ENCODE measurements at regions not wholly inside any gene's neighbourhood (a gene's known extent, or its start where the extent isn't known, plus 50 kb on each side); places are given as distances from the start of the nearest gene placed in this dataset.

DNA sequence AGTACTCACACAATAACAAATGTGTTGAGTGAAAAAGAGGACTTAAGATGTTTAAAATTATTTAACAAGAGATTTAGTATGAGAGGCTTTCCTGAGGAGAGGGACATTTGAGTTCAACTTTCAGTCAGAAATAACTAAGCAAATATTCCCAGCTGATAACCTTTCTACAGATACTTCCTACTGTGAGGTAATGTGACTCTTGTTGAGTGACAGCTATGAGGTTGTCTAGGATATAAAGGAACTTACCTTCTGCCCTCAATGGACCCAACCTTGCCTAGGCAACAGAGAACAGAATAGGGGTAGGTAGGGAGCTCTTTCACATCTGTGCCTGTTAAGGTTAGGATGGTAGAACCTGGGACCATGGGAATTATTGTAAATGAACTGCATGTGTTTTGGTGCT lies 54.7 kb downstream of the GLUD2 start:
- intact Hi-C loops (cut with DNase I), result no loop called here
- no peak for DNase-seq (ENCODE audit: low spot score)

GRCh38 chrX:121103381-121103780 lies 56.0 kb downstream of the GLUD2 start:
- intact Hi-C loops (cut with DNase I), result no loop called here
- DNase-seq (ENCODE audit: low spot score), result no peak

- DNase-seq (ENCODE audit: low spot score), result no peak
- intact Hi-C loops (cut with DNase I), result no loop called here
Measured at GRCh38 chrX:121106484-121107235, 59.2 kb downstream of the GLUD2 start.

GRCh38 chrX:121109986-121110385 lies 62.6 kb downstream of the GLUD2 start:
- DNase-seq (ENCODE audit: low spot score), result no peak
- intact Hi-C loops (cut with DNase I), result no loop called here

GRCh38 chrX:121110536-121110935 lies 63.1 kb downstream of the GLUD2 start:
- no peak for DNase-seq (ENCODE audit: low spot score)
- intact Hi-C loops (cut with DNase I), result no loop called here

GRCh38 chrX:121114691-121115090 lies 67.3 kb downstream of the GLUD2 start:
- intact Hi-C loops (cut with DNase I), result no loop called here

DNA sequence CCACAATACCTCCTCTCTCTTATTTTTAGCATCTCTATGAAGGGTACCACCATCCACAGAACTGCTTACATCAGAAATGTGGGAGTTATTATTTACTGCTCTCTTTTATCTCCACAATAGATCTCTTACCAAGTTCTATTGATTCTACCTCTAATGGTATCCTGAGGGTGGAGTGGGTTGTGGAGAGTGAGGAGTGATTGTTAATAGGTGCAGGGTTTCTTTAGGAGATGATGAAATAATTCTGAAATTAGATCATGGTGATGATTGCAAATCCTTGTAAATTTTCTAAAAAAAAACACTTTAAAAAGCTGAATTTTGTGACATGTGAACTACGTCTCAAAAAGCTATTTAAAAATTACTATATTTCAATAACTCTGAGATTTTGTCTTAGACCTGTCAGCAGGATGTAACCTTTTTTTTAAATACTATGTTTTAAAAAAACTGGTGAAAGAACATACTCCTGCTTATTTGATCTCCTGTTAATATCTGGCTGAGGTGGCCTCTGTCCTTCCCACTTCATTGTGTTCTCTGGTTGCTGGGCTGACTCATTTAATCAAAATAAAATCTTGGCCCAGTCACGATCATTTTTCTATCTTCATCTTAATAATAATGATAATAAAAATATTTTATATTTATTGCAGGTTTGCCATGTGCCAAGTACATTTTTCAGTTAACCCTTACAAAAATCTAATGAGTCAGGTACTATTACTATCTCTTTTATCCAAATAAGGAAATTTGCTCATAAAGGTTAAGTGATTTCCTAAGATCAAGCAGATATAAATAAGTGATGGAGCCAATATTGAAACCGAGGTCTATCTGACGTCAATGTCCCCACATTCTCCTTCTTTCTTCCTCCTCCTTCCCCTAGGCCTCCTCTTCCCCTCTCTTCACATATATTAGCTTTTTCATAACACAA lies 73.5 kb downstream of the GLUD2 start:
- DNase-seq (ENCODE audit: low spot score), result no peak
- intact Hi-C loops (cut with DNase I), result no loop called here

More at GRCh38 chrX:121114691-121115090, 67.3 kb downstream of the GLUD2 start:
- DNase-seq (ENCODE audit: low spot score), result no peak

DNA sequence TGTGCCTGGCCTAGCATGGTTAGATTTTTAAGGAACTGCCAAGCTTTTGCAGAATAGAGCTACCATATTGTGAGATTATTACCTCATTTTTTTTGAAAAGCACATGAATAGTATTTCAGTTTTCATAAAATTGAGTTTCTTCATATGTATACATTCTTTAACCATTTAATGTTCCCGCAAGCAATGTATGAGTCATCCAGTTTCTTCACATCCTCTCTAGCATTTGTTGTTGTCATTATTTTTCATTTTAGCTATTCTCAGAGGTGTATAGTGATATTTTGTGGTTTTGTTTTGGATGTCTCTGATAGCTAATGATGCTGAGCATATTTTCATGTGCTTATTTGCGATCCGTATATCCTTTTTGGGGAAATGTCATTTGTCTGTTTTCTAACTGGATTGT lies 74.9 kb downstream of the GLUD2 start:
- intact Hi-C loops (cut with DNase I), result no loop called here
- no peak for DNase-seq (ENCODE audit: low spot score)

GRCh38 chrX:121128925-121129877 lies 81.8 kb downstream of the GLUD2 start:
- no peak for DNase-seq (ENCODE audit: low spot score)
- intact Hi-C loops (cut with DNase I), result no loop called here

DNA sequence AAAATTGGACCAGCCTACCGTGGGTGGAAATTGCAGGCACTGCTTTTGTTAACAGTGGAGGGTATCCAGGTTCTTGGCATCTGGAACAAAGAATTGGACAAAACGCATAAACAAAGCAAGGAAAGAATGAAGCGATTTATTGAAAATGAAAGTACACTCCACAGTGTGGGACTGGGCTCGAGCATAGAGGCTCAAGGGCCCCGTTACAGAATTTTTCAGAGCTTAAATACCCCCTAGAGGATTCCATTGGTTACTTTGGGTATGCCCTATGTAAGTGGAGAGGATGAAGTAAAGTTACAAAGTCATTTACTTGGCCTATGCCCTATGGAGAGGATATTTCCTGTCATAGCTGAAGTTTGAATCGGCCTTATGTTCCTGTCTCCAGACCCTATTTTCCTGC lies 85.3 kb downstream of the GLUD2 start:
- DNase-seq (ENCODE audit: low spot score), result no peak
- intact Hi-C loops (cut with DNase I), result no loop called here

- intact Hi-C loops (cut with DNase I), result no loop called here
- no peak for DNase-seq (ENCODE audit: low spot score)
Measured at GRCh38 chrX:121135488-121136207, 88.2 kb downstream of the GLUD2 start.

GRCh38 chrX:121146059-121146628 lies 98.7 kb downstream of the GLUD2 start:
- intact Hi-C loops (cut with DNase I), result no loop called here

GRCh38 chrX:121150217-121150616 lies 102.8 kb downstream of the GLUD2 start:
- intact Hi-C loops (cut with DNase I), result no loop called here

More at GRCh38 chrX:121146059-121146628, 98.7 kb downstream of the GLUD2 start:
- DNase-seq (ENCODE audit: low spot score), result no peak

GRCh38 chrX:121151293-121151692 lies 103.9 kb downstream of the GLUD2 start:
- intact Hi-C loops (cut with DNase I), result no loop called here
- DNase-seq (ENCODE audit: low spot score), result no peak

More at GRCh38 chrX:121150217-121150616, 102.8 kb downstream of the GLUD2 start:
- DNase-seq (ENCODE audit: low spot score), result no peak

GRCh38 chrX:121154858-121155404 lies 107.5 kb downstream of the GLUD2 start:
- intact Hi-C loops (cut with DNase I), result no loop called here

GRCh38 chrX:121160987-121161386 lies 113.6 kb downstream of the GLUD2 start:
- no peak for DNase-seq (ENCODE audit: low spot score)
- intact Hi-C loops (cut with DNase I), result no loop called here

More at GRCh38 chrX:121154858-121155404, 107.5 kb downstream of the GLUD2 start:
- DNase-seq (ENCODE audit: low spot score), result no peak

GRCh38 chrX:121161501-121161933 lies 114.1 kb downstream of the GLUD2 start:
- intact Hi-C loops (cut with DNase I), result no loop called here
- DNase-seq (ENCODE audit: low spot score), result no peak

DNA sequence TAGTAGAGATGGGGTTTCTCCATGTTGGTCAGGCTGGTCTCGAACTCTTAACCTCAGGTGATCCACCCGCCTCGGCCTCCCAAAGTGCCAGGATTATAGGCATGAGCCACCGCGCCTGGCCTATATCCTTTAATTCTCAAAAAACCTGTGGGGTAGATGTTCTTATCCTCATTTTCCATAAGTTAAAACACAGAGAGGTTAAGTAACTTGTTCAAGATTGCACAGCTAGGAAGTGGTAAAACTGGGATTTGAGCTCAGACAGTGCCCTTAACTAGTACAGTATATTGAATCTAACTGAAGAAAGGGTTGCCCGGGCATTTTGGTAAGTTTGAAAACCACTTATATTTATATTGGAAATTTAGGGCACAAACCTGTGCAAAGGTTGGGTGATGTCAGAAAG lies 116.0 kb downstream of the GLUD2 start:
- intact Hi-C loops (cut with DNase I), result no loop called here
- DNase-seq (ENCODE audit: low spot score), result no peak

All from cardiac septum (tissue), 1 donor.